Left ventricle myocardium inferior (tissue), 1 donor: ENCODE measurements at regions not wholly inside any gene's neighbourhood (a gene's known extent, or its start where the extent isn't known, plus 50 kb on each side); places are given as distances from the start of the nearest gene placed in this dataset.

ENCODE experiments used
- DNase-seq: peaks from one replicate; pipeline ENCODE4 v3.0.0-alpha.2; 2020
- H3K27ac ChIP-seq: fragments of 200-600 bp; replicated peaks from 2 replicates; pipeline ENCODE4 v1.8.0; 2021
- H3K27me3 ChIP-seq: fragments of 200-600 bp; 2 replicates; pipeline ENCODE4 v1.8.0; 2021; ENCODE audit warnings: low read depth
- H3K36me3 ChIP-seq: fragments of 200-600 bp; 2 replicates; pipeline ENCODE4 v1.8.0; 2021
- H3K4me1 ChIP-seq: fragments of 200-600 bp; 2 replicates; pipeline ENCODE4 v1.8.0; 2021
- H3K4me3 ChIP-seq: fragments of 200-600 bp; 2 replicates; pipeline ENCODE4 v1.8.0; 2021; ENCODE audit warnings: mild to moderate bottlenecking, moderate library complexity
- H3K9me3 ChIP-seq: fragments of 200-600 bp; replicated peaks from 2 replicates; pipeline ENCODE4 v1.8.0; 2021
- intact Hi-C: fragments of 100-400 bp; cut with micrococcal nuclease; formaldehyde crosslinking; loops from one replicate; pipeline ENCODE4 v1.11.0; 2022
- TF ChIP-seq, protein P1 (sequence below): fragments of 200-600 bp; IDR thresholded peaks from 2 replicates; pipeline ENCODE4 v1.8.0; 2021; ENCODE audit warnings: antibody characterized with exemption, mild to moderate bottlenecking, borderline replicate concordance
- donor health status: DM: no; HTN: yes; CAD: no; lungs with severe emphysema.

DNA sequence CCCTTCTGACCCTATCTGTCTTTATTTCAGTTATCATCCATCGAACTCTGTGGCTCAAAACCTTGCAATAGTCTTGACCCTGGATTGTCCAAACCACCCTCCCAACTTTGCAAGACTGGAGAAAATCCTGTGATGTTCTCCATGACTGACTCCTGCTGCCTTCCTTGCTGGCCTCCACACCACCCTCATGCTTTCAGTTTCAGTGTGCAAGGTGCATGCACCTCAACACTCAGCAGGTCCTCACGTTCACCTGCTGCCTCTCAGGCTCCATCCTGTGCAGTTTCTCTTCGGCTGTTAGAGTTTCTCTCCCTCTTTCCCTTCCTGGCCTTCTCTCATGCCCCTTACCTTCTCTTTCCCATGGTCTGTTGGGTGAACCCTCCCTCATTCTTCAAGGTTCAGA lies 59.4 kb upstream of the ASIC2 start:
- Histone ChIP-seq H3K27ac (no peak overlapping the region), H3K4me3 (no peak overlapping the region), H3K4me1 (no peaks in the 10 kb centered on the region), H3K27me3 (peaks cover 90% of the 10 kb centered on the region), H3K36me3 (no peaks in the 10 kb centered on the region), H3K9me3 (no peaks in the 10 kb centered on the region)
- TF ChIP-seq, protein P1, sequence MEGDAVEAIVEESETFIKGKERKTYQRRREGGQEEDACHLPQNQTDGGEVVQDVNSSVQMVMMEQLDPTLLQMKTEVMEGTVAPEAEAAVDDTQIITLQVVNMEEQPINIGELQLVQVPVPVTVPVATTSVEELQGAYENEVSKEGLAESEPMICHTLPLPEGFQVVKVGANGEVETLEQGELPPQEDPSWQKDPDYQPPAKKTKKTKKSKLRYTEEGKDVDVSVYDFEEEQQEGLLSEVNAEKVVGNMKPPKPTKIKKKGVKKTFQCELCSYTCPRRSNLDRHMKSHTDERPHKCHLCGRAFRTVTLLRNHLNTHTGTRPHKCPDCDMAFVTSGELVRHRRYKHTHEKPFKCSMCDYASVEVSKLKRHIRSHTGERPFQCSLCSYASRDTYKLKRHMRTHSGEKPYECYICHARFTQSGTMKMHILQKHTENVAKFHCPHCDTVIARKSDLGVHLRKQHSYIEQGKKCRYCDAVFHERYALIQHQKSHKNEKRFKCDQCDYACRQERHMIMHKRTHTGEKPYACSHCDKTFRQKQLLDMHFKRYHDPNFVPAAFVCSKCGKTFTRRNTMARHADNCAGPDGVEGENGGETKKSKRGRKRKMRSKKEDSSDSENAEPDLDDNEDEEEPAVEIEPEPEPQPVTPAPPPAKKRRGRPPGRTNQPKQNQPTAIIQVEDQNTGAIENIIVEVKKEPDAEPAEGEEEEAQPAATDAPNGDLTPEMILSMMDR = no peak
- DNase-seq = no peak
- intact Hi-C loops = no loop called here

DNA sequence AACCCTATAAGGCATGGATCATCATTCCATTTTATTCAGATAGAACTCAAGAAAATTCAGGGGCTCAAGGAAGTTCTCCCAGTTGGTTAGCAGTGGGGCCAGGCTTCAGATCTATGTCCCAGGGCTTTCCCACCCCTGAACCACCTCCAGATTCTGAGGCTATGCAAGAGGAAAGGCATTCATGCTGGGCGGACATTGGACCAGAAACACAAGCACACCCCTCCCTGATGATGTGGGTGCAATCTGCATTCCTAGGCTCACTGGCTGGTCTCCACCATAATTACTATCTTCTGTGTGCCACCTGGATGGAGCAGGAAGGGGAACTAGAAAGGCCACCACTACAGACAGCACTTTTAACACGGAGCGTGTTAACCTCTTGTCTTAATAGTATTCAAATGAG lies 63.2 kb upstream of the ASIC2 start:
- TF ChIP-seq, protein P1 = no peak
- no peak for DNase-seq
- no peaks in the 10 kb centered on the region for H3K36me3 ChIP-seq
- intact Hi-C loops = no loop called here
- H3K9me3 ChIP-seq = no peaks in the 10 kb centered on the region
- H3K27me3 ChIP-seq = peaks cover 87% of the 10 kb centered on the region
- no peaks in the 10 kb centered on the region for H3K4me1 ChIP-seq
- H3K4me3 ChIP-seq = no peak overlapping the region
- no peak overlapping the region for H3K27ac ChIP-seq

DNA sequence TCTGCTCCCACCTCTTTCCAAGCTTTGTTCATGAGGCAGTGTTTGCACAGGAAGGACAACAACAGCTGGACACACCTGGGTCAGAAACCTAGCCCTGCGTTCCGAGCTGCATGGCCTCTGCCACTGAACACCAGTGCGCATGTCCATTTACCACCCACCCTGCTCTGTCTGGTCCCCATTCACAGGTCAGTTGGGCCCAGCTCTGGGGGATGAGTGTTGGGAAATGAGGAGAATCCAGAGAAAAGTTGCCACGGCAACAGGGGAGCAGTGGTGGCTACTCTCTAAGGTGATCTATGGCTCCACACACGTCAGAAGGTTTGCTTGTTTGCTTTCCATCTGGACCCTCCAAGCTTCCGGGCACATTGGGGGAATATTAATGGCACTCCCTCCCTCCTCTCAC lies 70.4 kb upstream of the ASIC2 start:
- DNase-seq = no peak
- Histone ChIP-seq H3K9me3 (no peaks in the 10 kb centered on the region), H3K4me1 (no peaks in the 10 kb centered on the region), H3K27me3 (peaks cover 75% of the 10 kb centered on the region), H3K27ac (no peak overlapping the region), H3K36me3 (no peaks in the 10 kb centered on the region), H3K4me3 (no peak overlapping the region)
- TF ChIP-seq, protein P1 = no peak
- intact Hi-C loops = no loop called here

- DNase-seq = no peak
- no peak overlapping the region for H3K27ac ChIP-seq
- H3K36me3 ChIP-seq = no peaks in the 10 kb centered on the region
- no peak overlapping the region for H3K4me3 ChIP-seq
- no peaks in the 10 kb centered on the region for H3K9me3 ChIP-seq
- peaks cover 74% of the 10 kb centered on the region for H3K27me3 ChIP-seq
- intact Hi-C loops = no loop called here
- no peaks in the 10 kb centered on the region for H3K4me1 ChIP-seq
- TF ChIP-seq, protein P1 = no peak
These were observed 73.9 kb upstream of the ASIC2 start for GRCh38 chr17:33366960-33367359.

- DNase-seq = no peak
- H3K36me3 ChIP-seq = no peaks in the 10 kb centered on the region
- no peaks in the 10 kb centered on the region for H3K4me1 ChIP-seq
- no peaks in the 10 kb centered on the region for H3K9me3 ChIP-seq
- TF ChIP-seq, protein P1 = no peak
- H3K27me3 ChIP-seq = peaks cover 73% of the 10 kb centered on the region
- intact Hi-C loops = no loop called here
- H3K4me3 ChIP-seq = no peak overlapping the region
- no peak overlapping the region for H3K27ac ChIP-seq
These were observed 76.1 kb upstream of the ASIC2 start for GRCh38 chr17:33369149-33369548.

GRCh38 chr17:33369876-33370275 lies 76.8 kb upstream of the ASIC2 start:
- DNase-seq = no peak
- TF ChIP-seq, protein P1 = no peak
- H3K27ac ChIP-seq = no peak overlapping the region
- intact Hi-C loops = no loop called here
- no peak overlapping the region for H3K4me3 ChIP-seq
- H3K27me3 ChIP-seq = peaks cover 73% of the 10 kb centered on the region
- no peaks in the 10 kb centered on the region for H3K4me1 ChIP-seq
- no peaks in the 10 kb centered on the region for H3K9me3 ChIP-seq
- no peaks in the 10 kb centered on the region for H3K36me3 ChIP-seq
